MM.1S (cell line): ENCODE measurements at regions not wholly inside any gene's neighbourhood (a gene's known extent, or its start where the extent isn't known, plus 50 kb on each side); places are given as distances from the start of the nearest gene placed in this dataset.

Source experiments
- CTCF ChIP-seq: fragments of 300-600 bp; sonication (generic); IDR thresholded peaks from 2 replicates; pipeline ENCODE4 v1.5.1; 2016; ENCODE audit warnings: antibody characterized with exemption, low read length, mixed read lengths
- EZH2phosphoT487 ChIP-seq: fragments of 300-600 bp; sonication (generic); IDR thresholded peaks from 2 replicates; pipeline ENCODE4 v1.6.1; 2018; ENCODE audit warnings: antibody characterized with exemption, low read length

- TF ChIP-seq CTCF, result no peak
- TF ChIP-seq EZH2phosphoT487, result no peak
These were observed 239.0 kb upstream of the GGTLC1 start for GRCh38 chr20:24227600-24227999.
